ENCODE measurements at regions not wholly inside any gene's neighbourhood (a gene's known extent, or its start where the extent isn't known, plus 50 kb on each side); places are given as distances from the start of the nearest gene placed in this dataset.

- H3K4me3 ChIP-seq (ENCODE audit: low read depth, low read length): no peak overlapping the region
- no peak for TF ChIP-seq CTCF (IDR thresholded peaks at IDR 0.05; ENCODE audit: low read depth, low read length)
These were observed 303.8 kb downstream of the TLE3 start for GRCh38 chr15:69793781-69794451.

GRCh38 chr15:69794645-69795469 lies 302.9 kb downstream of the TLE3 start:
- TF ChIP-seq CTCF (IDR thresholded peaks at IDR 0.05; ENCODE audit: low read depth, low read length): no peak
- no peak overlapping the region for H3K4me3 ChIP-seq (ENCODE audit: low read depth, low read length)

- TF ChIP-seq CTCF (IDR thresholded peaks at IDR 0.05; ENCODE audit: low read depth, low read length): no peak
- no peak overlapping the region for H3K4me3 ChIP-seq (ENCODE audit: low read depth, low read length)
These were observed 302.1 kb downstream of the TLE3 start for GRCh38 chr15:69795601-69796000.

GRCh38 chr15:69797051-69797595 lies 300.6 kb downstream of the TLE3 start:
- TF ChIP-seq CTCF (IDR thresholded peaks at IDR 0.05; ENCODE audit: low read depth, low read length): no peak
- no peak overlapping the region for H3K4me3 ChIP-seq (ENCODE audit: low read depth, low read length)

GRCh38 chr15:69797615-69798014 lies 300.1 kb downstream of the TLE3 start:
- no peak for TF ChIP-seq CTCF (IDR thresholded peaks at IDR 0.05; ENCODE audit: low read depth, low read length)
- no peak overlapping the region for H3K4me3 ChIP-seq (ENCODE audit: low read depth, low read length)

GRCh38 chr15:69798481-69799250 lies 299.1 kb downstream of the TLE3 start:
- TF ChIP-seq CTCF (IDR thresholded peaks at IDR 0.05; ENCODE audit: low read depth, low read length): no peak
- no peak overlapping the region for H3K4me3 ChIP-seq (ENCODE audit: low read depth, low read length)
